RPMI8226 (cell line): ENCODE measurements at regions not wholly inside any gene's neighbourhood (a gene's known extent, or its start where the extent isn't known, plus 50 kb on each side); places are given as distances from the start of the nearest gene placed in this dataset.

Experiments
- DNase-seq: peaks from one replicate; pipeline ENCODE4 v3.0.0-alpha.2; 2015

GRCh38 chr13:40494513-40494912, 171.9 kb downstream of the FOXO1 start:
- no peak for DNase-seq

- no peak for DNase-seq
Observed at GRCh38 chr13:40494946-40495620, 171.4 kb downstream of the FOXO1 start.

- no peak for DNase-seq
Observed at GRCh38 chr13:40495621-40496001, 170.8 kb downstream of the FOXO1 start.

GRCh38 chr13:40496035-40496810, 170.2 kb downstream of the FOXO1 start:
- DNase-seq = no peak

- no peak for DNase-seq
Observed at GRCh38 chr13:40498461-40498860, 168.0 kb downstream of the FOXO1 start.

- DNase-seq = no peak
Observed at GRCh38 chr13:40502236-40502635, 164.2 kb downstream of the FOXO1 start.

- no peak for DNase-seq
Observed at GRCh38 chr13:40503011-40503410, 163.4 kb downstream of the FOXO1 start.

- DNase-seq = no peak
Observed at GRCh38 chr13:40503966-40504591, 162.4 kb downstream of the FOXO1 start.

GRCh38 chr13:40504641-40505040, 161.8 kb downstream of the FOXO1 start:
- DNase-seq = no peak

GRCh38 chr13:40505196-40505595, 161.2 kb downstream of the FOXO1 start:
- no peak for DNase-seq
